SK-N-SH treated with all-trans-retinoic acid at 6 μM for 48 hours (cell line): ENCODE measurements at regions not wholly inside any gene's neighbourhood (a gene's known extent, or its start where the extent isn't known, plus 50 kb on each side); places are given as distances from the start of the nearest gene placed in this dataset.

Experiments
- ATAC-seq: fragments of 200-7000 bp; cut with Tn5 transposase; 3 replicates; pipeline ENCODE4 v1.9.1; 2020; ENCODE audit warnings: mild to moderate bottlenecking, moderate library complexity
- ARNTL ChIP-seq: fragments of 450-650 bp; formaldehyde crosslinking; IDR thresholded peaks from 2 replicates; pipeline ENCODE4 v1.5.0; 2020; ENCODE audit warnings: low read depth, mild to moderate bottlenecking, moderate library complexity, borderline replicate concordance
- BACH2 ChIP-seq: fragments of 250-450 bp; sonication (Bioruptor Pico); IDR thresholded peaks from 2 replicates; pipeline ENCODE4 v1.9.0; 2021; ENCODE audit warnings: mild to moderate bottlenecking, borderline replicate concordance
- ESRRG ChIP-seq: fragments of 250-450 bp; sonication (Bioruptor Pico); IDR thresholded peaks from 2 replicates; pipeline ENCODE4 v1.6.1; 2021; ENCODE audit warnings: mild to moderate bottlenecking
- ISL1 ChIP-seq: fragments of 250-450 bp; sonication (Bioruptor Pico); IDR thresholded peaks from 2 replicates; pipeline ENCODE4 v2.1.2; 2022; ENCODE audit warnings: mild to moderate bottlenecking, moderate library complexity
- OSR1 ChIP-seq: fragments of 250-450 bp; sonication (Bioruptor Pico); IDR thresholded peaks from 2 replicates; pipeline ENCODE4 v1.8.0; 2022; ENCODE audit warnings: moderate library complexity, mild to moderate bottlenecking, inconsistent platforms
- PPARA ChIP-seq: fragments of 250-450 bp; sonication (Bioruptor Pico); IDR thresholded peaks from 2 replicates; pipeline ENCODE4 v1.5.0; 2020; ENCODE audit warnings: mild to moderate bottlenecking, borderline replicate concordance
- SNAI2 ChIP-seq: fragments of 250-450 bp; sonication (Bioruptor Pico); IDR thresholded peaks from 2 replicates; pipeline ENCODE4 v1.5.0; 2020; ENCODE audit warnings: mild to moderate bottlenecking, moderate library complexity
- TCF4 ChIP-seq: fragments of 250-450 bp; sonication (Bioruptor Pico); IDR thresholded peaks from 2 replicates; pipeline ENCODE4 v1.8.0; 2021; ENCODE audit warnings: mild to moderate bottlenecking, moderate library complexity, borderline replicate concordance
- TOX ChIP-seq: fragments of 250-450 bp; sonication (Bioruptor Pico); IDR thresholded peaks from 2 replicates; pipeline ENCODE4 v1.8.0; 2021; ENCODE audit warnings: mild to moderate bottlenecking, moderate library complexity, borderline replicate concordance
- ZC3H10 ChIP-seq: fragments of 250-450 bp; sonication (Bioruptor Pico); IDR thresholded peaks from 2 replicates; pipeline ENCODE4 v1.5.1; 2021; ENCODE audit warnings: mild to moderate bottlenecking, moderate library complexity
- ZFP3 ChIP-seq: fragments of 250-450 bp; sonication (Bioruptor Pico); IDR thresholded peaks from 2 replicates; pipeline ENCODE4 v1.5.0; 2020; ENCODE audit warnings: mild to moderate bottlenecking, moderate library complexity
- ZFP30 ChIP-seq: fragments of 450-650 bp; formaldehyde crosslinking; IDR thresholded peaks from 2 replicates; pipeline ENCODE4 v1.5.0; 2022; ENCODE audit warnings: mild to moderate bottlenecking, moderate library complexity
- ZNF565 ChIP-seq: fragments of 450-650 bp; formaldehyde crosslinking; conservative IDR thresholded peaks from 2 replicates; pipeline ENCODE4 v1.5.0; 2020; ENCODE audit warnings: low read depth, mild to moderate bottlenecking, moderate library complexity
- ZNF70 ChIP-seq: fragments of 450-650 bp; formaldehyde crosslinking; IDR thresholded peaks from 2 replicates; pipeline ENCODE4 v1.5.0; 2020; ENCODE audit warnings: mild to moderate bottlenecking, moderate library complexity
- ZNF8 ChIP-seq: fragments of 450-650 bp; formaldehyde crosslinking; IDR thresholded peaks from 2 replicates; pipeline ENCODE4 v1.5.0; 2020; ENCODE audit warnings: mild to moderate bottlenecking, moderate library complexity
- TF ChIP-seq, protein P1 (sequence below): fragments of 250-450 bp; sonication (Bioruptor Pico); IDR thresholded peaks from 2 replicates; pipeline ENCODE4 v1.8.0; 2021; ENCODE audit warnings: low read depth, mild to moderate bottlenecking, moderate library complexity, borderline replicate concordance
- TF ChIP-seq, protein P2 (sequence below): fragments of 250-450 bp; sonication (Bioruptor Pico); IDR thresholded peaks from 2 replicates; pipeline ENCODE4 v1.5.0; 2020; ENCODE audit warnings: mild to moderate bottlenecking, moderate library complexity
- TF ChIP-seq, protein P3 (sequence below): fragments of 250-450 bp; sonication (Bioruptor Pico); IDR thresholded peaks from 2 replicates; pipeline ENCODE4 v1.8.0; 2020; ENCODE audit warnings: mild to moderate bottlenecking, moderate library complexity, borderline replicate concordance
- TF ChIP-seq, protein P4 (sequence below): fragments of 250-450 bp; sonication (Bioruptor Pico); IDR thresholded peaks from 2 replicates; pipeline ENCODE4 v1.5.1; 2020; ENCODE audit warnings: low read depth, mild to moderate bottlenecking, moderate library complexity
- TF ChIP-seq, protein P5 (sequence below): fragments of 250-450 bp; sonication (Bioruptor Pico); IDR thresholded peaks from 2 replicates; pipeline ENCODE4 v1.5.1; 2021; ENCODE audit warnings: mild to moderate bottlenecking, moderate library complexity

DNA sequence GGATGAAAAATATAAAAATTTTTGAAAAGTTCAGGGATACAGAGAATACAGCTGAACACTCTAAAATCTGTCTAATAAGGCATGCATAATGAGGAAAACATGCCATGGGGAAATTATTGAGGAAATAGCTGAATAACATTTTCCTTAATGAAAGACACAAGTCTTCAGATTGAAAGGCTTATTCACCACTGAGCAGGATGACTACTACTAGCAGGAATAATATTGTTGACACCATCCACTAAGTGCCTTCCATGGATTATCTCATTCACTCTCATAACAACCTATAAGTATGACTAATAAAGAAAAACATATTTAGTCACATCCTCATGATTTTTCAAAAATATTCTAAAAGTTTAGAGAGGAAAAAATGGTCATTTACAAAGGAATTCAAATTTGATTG is 96.7 kb upstream of the FER start (continued):
- TF ChIP-seq, protein P1, sequence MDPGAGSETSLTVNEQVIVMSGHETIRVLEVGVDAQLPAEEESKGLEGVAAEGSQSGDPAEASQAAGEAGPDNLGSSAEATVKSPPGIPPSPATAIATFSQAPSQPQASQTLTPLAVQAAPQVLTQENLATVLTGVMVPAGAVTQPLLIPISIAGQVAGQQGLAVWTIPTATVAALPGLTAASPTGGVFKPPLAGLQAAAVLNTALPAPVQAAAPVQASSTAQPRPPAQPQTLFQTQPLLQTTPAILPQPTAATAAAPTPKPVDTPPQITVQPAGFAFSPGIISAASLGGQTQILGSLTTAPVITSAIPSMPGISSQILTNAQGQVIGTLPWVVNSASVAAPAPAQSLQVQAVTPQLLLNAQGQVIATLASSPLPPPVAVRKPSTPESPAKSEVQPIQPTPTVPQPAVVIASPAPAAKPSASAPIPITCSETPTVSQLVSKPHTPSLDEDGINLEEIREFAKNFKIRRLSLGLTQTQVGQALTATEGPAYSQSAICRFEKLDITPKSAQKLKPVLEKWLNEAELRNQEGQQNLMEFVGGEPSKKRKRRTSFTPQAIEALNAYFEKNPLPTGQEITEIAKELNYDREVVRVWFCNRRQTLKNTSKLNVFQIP (CRISPR knock-in tag) = no peak
- TF ChIP-seq ISL1 (no peak), TOX (no peak), ARNTL (CRISPR knock-in tag) (no peak), ZNF70 (CRISPR knock-in tag) (no peak), ZNF8 (CRISPR knock-in tag) (no peak)

DNA sequence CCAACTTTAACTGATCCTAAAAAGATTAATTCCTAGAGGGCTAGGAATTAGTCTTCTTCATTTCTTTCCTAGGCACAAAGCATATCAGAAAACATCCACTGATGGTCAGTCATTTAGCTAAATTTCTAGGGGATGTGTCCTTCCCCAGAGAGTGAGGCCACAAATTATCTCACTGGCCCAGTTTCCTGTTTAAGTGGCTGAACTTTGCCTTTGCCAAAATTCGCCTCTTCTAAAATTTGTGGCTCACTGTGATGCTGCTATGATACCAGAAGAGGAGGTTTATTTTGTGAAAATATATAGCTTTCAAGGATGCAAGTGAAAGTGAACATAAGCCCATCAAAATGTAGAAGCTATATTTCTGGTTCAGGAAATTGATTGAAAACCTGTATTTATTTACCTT is 98.1 kb upstream of the FER start:
- ATAC-seq = no peak
- TF ChIP-seq OSR1 (no peak), ZFP3 (CRISPR knock-in tag) (no peak), SNAI2 (CRISPR knock-in tag) (no peak), ISL1 (no peak), ZNF565 (CRISPR knock-in tag) (no peak), ZC3H10 (CRISPR knock-in tag) (no peak), ESRRG (CRISPR knock-in tag) (no peak), PPARA (CRISPR knock-in tag) (no peak), TCF4 (CRISPR knock-in tag) (no peak), BACH2 (no peak), ZNF8 (CRISPR knock-in tag) (no peak)
- TF ChIP-seq, protein P2, sequence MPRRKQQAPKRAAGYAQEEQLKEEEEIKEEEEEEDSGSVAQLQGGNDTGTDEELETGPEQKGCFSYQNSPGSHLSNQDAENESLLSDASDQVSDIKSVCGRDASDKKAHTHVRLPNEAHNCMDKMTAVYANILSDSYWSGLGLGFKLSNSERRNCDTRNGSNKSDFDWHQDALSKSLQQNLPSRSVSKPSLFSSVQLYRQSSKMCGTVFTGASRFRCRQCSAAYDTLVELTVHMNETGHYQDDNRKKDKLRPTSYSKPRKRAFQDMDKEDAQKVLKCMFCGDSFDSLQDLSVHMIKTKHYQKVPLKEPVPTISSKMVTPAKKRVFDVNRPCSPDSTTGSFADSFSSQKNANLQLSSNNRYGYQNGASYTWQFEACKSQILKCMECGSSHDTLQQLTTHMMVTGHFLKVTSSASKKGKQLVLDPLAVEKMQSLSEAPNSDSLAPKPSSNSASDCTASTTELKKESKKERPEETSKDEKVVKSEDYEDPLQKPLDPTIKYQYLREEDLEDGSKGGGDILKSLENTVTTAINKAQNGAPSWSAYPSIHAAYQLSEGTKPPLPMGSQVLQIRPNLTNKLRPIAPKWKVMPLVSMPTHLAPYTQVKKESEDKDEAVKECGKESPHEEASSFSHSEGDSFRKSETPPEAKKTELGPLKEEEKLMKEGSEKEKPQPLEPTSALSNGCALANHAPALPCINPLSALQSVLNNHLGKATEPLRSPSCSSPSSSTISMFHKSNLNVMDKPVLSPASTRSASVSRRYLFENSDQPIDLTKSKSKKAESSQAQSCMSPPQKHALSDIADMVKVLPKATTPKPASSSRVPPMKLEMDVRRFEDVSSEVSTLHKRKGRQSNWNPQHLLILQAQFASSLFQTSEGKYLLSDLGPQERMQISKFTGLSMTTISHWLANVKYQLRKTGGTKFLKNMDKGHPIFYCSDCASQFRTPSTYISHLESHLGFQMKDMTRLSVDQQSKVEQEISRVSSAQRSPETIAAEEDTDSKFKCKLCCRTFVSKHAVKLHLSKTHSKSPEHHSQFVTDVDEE (CRISPR knock-in tag) = no peak
- TF ChIP-seq, protein P3, sequence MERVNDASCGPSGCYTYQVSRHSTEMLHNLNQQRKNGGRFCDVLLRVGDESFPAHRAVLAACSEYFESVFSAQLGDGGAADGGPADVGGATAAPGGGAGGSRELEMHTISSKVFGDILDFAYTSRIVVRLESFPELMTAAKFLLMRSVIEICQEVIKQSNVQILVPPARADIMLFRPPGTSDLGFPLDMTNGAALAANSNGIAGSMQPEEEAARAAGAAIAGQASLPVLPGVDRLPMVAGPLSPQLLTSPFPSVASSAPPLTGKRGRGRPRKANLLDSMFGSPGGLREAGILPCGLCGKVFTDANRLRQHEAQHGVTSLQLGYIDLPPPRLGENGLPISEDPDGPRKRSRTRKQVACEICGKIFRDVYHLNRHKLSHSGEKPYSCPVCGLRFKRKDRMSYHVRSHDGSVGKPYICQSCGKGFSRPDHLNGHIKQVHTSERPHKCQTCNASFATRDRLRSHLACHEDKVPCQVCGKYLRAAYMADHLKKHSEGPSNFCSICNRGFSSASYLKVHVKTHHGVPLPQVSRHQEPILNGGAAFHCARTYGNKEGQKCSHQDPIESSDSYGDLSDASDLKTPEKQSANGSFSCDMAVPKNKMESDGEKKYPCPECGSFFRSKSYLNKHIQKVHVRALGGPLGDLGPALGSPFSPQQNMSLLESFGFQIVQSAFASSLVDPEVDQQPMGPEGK = no peak
- TF ChIP-seq, protein P4, sequence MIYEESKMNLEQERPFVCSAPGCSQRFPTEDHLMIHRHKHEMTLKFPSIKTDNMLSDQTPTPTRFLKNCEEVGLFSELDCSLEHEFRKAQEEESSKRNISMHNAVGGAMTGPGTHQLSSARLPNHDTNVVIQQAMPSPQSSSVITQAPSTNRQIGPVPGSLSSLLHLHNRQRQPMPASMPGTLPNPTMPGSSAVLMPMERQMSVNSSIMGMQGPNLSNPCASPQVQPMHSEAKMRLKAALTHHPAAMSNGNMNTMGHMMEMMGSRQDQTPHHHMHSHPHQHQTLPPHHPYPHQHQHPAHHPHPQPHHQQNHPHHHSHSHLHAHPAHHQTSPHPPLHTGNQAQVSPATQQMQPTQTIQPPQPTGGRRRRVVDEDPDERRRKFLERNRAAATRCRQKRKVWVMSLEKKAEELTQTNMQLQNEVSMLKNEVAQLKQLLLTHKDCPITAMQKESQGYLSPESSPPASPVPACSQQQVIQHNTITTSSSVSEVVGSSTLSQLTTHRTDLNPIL (CRISPR knock-in tag) = no peak
- TF ChIP-seq, protein P5, sequence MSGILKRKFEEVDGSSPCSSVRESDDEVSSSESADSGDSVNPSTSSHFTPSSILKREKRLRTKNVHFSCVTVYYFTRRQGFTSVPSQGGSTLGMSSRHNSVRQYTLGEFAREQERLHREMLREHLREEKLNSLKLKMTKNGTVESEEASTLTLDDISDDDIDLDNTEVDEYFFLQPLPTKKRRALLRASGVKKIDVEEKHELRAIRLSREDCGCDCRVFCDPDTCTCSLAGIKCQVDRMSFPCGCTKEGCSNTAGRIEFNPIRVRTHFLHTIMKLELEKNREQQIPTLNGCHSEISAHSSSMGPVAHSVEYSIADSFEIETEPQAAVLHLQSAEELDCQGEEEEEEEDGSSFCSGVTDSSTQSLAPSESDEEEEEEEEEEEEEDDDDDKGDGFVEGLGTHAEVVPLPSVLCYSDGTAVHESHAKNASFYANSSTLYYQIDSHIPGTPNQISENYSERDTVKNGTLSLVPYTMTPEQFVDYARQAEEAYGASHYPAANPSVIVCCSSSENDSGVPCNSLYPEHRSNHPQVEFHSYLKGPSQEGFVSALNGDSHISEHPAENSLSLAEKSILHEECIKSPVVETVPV (CRISPR knock-in tag) = no peak
- TF ChIP-seq, protein P1 (CRISPR knock-in tag) = no peak

DNA sequence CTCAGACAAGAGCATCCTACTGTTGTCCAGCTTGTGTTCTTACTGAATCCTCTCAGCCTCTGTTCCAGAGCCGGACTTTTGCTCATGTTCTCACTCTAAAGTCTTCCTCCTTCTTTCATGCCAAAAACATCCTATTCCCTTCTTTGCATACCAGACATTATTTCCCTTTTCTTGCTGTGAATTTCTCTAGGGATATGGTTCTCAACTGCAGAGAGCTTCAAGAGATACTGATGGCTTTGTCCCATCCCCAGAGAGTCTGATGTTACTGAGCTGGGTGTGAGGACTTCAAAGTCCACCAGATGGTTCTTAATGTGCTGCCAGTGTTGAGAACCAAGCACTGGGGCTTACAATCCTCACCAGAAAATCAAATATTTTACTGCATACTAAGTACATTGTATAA is 98.6 kb upstream of the FER start:
- no peak for ATAC-seq

More for the DNA sequence above, 98.6 kb upstream of the FER start:
- TF ChIP-seq ISL1 (no peak), TCF4 (CRISPR knock-in tag) (no peak), SNAI2 (CRISPR knock-in tag) (no peak), ZFP30 (CRISPR knock-in tag) (no peak), ARNTL (CRISPR knock-in tag) (no peak), ESRRG (CRISPR knock-in tag) (no peak)
- TF ChIP-seq, protein P3 = no peak
- TF ChIP-seq, protein P5 (CRISPR knock-in tag) = no peak
